Thoracic aorta (tissue), 2 donors: ENCODE measurements at regions not wholly inside any gene's neighbourhood (a gene's known extent, or its start where the extent isn't known, plus 50 kb on each side); places are given as distances from the start of the nearest gene placed in this dataset.
A peak's percentile ranks its signal among the peaks of the same experiment; 100 is the strongest.

Experiments used
- ATAC-seq: fragments of 150-250 bp; one replicate; pipeline ENCODE4 v1.8.0; 2017; ENCODE audit warnings: low read depth; ENCODE audit not compliant: insufficient number of reproducible peaks, low FRiP score
- DNase-seq: peaks from one replicate; pipeline ENCODE4 v3.0.0-alpha.2; 2020; ENCODE audit warnings: low spot score
- H3K27ac ChIP-seq, 2 donors: fragments of 200-600 bp; sonication (generic); 1 replicate in 1 of 2; 2 replicates in 1 of 2; pipeline ENCODE4 v1.5.1; 2016; ENCODE audit warnings: mild to moderate bottlenecking in 2 of 2, moderate library complexity in 2 of 2
- H3K27me3 ChIP-seq: fragments of 200-600 bp; sonication (generic); replicated peaks from 2 replicates; pipeline ENCODE4 v1.6.0; 2016; ENCODE audit warnings: mild to moderate bottlenecking; ENCODE audit not compliant: insufficient read depth
- H3K36me3 ChIP-seq: fragments of 200-600 bp; sonication (generic); one replicate; pipeline ENCODE4 v1.5.1; 2016
- H3K4me1 ChIP-seq, 2 donors: fragments of 200-600 bp; sonication (generic); 1 replicate in 1 of 2; 2 replicates in 1 of 2; pipeline versions ENCODE4 v1.5.1 to v1.6.0; 2016; ENCODE audit warnings: low read depth in 2 of 2, mild to moderate bottlenecking in 1 of 2; ENCODE audit not compliant: control insufficient read depth in 1 of 2
- H3K4me3 ChIP-seq: fragments of 200-600 bp; sonication (generic); 2 replicates; pipeline ENCODE4 v1.5.1; 2016; ENCODE audit warnings: mild to moderate bottlenecking
- H3K9me3 ChIP-seq: fragments of 200-600 bp; sonication (generic); 2 replicates; pipeline ENCODE4 v1.5.1; 2016
- TF ChIP-seq, protein P1 (sequence below): fragments of 200-600 bp; sonication (generic); IDR thresholded peaks from one replicate; pipeline ENCODE4 v1.5.1; 2019; ENCODE audit warnings: antibody characterized with exemption

GRCh38 chr2:217055624-217056023, 195.8 kb upstream of the TNP1 start:
- DNase-seq (no peak), ATAC-seq (no peak)
- Histone ChIP-seq H3K36me3 (no peaks in the 10 kb centered on the region), H3K9me3 (no peaks in the 10 kb centered on the region), H3K4me3 (no peak overlapping the region), H3K4me1 (peaks cover 27 to 61% of the 10 kb centered on the region in 2 donors), H3K27me3 (no peaks in the 10 kb centered on the region), H3K27ac (peak overlapping the region; percentile 83 to 85)
- TF ChIP-seq, protein P1, sequence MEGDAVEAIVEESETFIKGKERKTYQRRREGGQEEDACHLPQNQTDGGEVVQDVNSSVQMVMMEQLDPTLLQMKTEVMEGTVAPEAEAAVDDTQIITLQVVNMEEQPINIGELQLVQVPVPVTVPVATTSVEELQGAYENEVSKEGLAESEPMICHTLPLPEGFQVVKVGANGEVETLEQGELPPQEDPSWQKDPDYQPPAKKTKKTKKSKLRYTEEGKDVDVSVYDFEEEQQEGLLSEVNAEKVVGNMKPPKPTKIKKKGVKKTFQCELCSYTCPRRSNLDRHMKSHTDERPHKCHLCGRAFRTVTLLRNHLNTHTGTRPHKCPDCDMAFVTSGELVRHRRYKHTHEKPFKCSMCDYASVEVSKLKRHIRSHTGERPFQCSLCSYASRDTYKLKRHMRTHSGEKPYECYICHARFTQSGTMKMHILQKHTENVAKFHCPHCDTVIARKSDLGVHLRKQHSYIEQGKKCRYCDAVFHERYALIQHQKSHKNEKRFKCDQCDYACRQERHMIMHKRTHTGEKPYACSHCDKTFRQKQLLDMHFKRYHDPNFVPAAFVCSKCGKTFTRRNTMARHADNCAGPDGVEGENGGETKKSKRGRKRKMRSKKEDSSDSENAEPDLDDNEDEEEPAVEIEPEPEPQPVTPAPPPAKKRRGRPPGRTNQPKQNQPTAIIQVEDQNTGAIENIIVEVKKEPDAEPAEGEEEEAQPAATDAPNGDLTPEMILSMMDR: no peak

DNA sequence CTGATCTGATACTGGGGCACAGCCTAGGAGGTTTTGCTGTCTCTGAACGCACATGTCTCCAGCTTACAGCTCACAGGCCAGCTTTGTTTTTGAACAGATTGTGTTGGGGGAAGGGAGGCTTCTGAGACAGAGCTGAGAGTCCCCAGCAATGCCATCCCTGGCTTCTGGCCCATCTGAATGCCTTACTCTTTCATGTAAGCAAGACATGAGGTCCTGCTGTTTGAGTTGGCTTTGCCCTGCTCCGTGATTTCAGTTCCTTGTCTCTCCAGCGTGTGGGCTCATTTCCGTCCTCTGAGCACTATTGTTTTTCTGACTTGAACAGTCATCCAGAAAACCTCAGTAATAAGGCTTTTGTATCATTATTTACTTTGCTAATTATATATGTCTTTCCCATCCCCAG, 194.9 kb upstream of the TNP1 start:
- no peak overlapping the region for H3K4me3 ChIP-seq
- H3K27ac ChIP-seq: peak overlapping the region; percentile 83 to 85
- TF ChIP-seq, protein P1: no peak
- peaks cover 27 to 65% of the 10 kb centered on the region in 2 donors for H3K4me1 ChIP-seq
- DNase-seq: no peak
- no peaks in the 10 kb centered on the region for H3K27me3 ChIP-seq
- no peak for ATAC-seq
- H3K9me3 ChIP-seq: no peaks in the 10 kb centered on the region
- H3K36me3 ChIP-seq: no peaks in the 10 kb centered on the region

GRCh38 chr2:217052856-217053577, 193.2 kb upstream of the TNP1 start:
- peak overlapping the region; percentile 83 to 85 for H3K27ac ChIP-seq
- no peaks in the 10 kb centered on the region for H3K36me3 ChIP-seq
- H3K4me3 ChIP-seq: no peak overlapping the region
- ATAC-seq: no peak
- TF ChIP-seq, protein P1: no peak
- DNase-seq: no peak
- H3K4me1 ChIP-seq: peaks cover 27 to 72% of the 10 kb centered on the region in 2 donors
- no peaks in the 10 kb centered on the region for H3K9me3 ChIP-seq
- no peaks in the 10 kb centered on the region for H3K27me3 ChIP-seq

DNA sequence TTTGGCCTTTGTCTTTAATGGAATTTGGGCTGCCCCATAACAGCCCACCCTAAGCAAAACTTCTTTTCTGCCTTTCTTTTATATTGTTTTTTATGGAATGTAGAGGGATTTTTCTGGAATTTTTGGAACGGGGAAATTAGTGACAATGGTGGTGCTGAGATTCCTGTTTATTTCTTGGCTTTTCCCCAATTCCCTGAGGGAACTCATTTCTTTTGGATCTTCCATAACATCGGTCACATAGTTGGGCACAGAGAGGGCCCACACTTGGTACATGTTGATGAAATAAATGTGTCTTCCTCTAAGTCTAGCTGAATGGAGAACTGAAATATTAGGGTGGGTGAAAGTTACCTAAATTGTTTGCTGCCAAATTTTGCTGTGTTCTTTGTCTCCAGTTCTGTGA, 191.6 kb upstream of the TNP1 start:
- no peak for ATAC-seq
- no peaks in the 10 kb centered on the region for H3K27me3 ChIP-seq
- no peaks in the 10 kb centered on the region for H3K9me3 ChIP-seq
- peaks cover 27 to 72% of the 10 kb centered on the region in 2 donors for H3K4me1 ChIP-seq
- TF ChIP-seq, protein P1: no peak
- no peak overlapping the region for H3K4me3 ChIP-seq
- no peaks in the 10 kb centered on the region for H3K36me3 ChIP-seq
- H3K27ac ChIP-seq: peak overlapping the region; percentile 16 to 85
- no peak for DNase-seq

GRCh38 chr2:217049956-217050355, 190.1 kb upstream of the TNP1 start:
- no peak for DNase-seq
- Histone ChIP-seq H3K4me3 (no peak overlapping the region), H3K27ac (peak overlapping the region in 1 of 2 donors; percentile 27), H3K27me3 (no peaks in the 10 kb centered on the region), H3K4me1 (peaks cover 33 to 71% of the 10 kb centered on the region in 2 donors), H3K9me3 (no peaks in the 10 kb centered on the region), H3K36me3 (no peaks in the 10 kb centered on the region)
- ATAC-seq: no peak
- TF ChIP-seq, protein P1: no peak
